DMS153 treated with DMSO at 0.1 percent for 48 hours (cell line): ENCODE measurements at regions not wholly inside any gene's neighbourhood (a gene's known extent, or its start where the extent isn't known, plus 50 kb on each side); places are given as distances from the start of the nearest gene placed in this dataset.
"Not testable (repeated sequence)": the region's sequence is repeated elsewhere in the genome, so short reads cannot be mapped to it uniquely, and the experiment has no call there.

Source experiments
- DNase-seq: peaks from one replicate; lab custom pipeline; 2025; ENCODE audit not compliant: unreplicated experiment; lab: John Stamatoyannopoulos, UW

DNA sequence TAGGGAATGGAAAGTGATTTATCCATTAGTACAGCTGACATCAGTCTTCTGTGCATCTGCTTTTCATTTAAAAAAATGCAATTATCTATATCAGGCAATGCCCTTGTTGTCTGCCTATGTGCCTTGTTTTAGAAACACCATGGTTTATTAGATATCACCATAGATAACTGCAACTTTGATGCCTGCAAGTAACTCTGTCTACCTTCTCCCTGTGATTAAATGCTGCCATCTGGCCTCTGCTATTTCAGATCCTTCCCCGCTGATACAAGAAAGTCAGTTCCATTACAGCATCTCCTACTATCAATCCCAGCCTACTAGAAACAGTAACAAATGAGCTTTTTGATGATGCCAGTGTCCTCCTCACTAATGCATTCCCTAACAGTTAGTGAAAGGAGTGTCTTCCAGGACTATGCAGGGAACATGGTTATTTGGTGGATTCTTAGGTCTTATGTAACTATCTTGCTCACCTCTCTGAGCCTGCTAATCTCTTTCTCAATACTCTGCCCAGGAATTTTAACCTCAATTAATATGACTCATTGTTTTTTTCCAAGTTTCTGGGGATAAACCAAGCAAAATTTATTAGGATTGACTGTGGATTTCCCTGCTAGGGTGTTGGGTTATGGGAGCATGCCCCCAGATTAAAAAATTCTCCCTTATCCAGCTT, 444.9 kb downstream of the RAPGEF2 start:
- no peak for DNase-seq

DNA sequence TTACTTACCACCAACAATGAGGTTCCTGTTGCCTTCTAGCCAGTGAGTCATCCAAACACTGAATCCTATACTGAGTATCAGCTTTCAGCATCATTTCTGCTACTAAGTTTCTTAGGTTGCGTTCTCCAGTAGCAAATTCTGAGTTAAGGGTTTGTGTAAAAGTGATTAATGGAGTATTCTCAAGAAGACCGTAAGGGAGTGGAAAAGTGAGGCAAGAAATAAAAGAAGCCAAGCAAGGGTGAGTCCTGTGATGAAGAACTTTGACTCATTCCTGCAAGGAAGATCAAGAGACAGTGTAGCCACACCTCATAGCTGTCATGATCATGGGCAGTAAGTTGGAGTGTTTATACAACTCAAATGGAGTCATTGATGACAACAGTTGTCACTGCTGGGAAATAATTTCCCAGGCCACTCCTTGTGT, 446.2 kb downstream of the RAPGEF2 start:
- no peak for DNase-seq

- no peak for DNase-seq
Observed at GRCh38 chr4:159551281-159551680, 448.4 kb downstream of the RAPGEF2 start.

DNA sequence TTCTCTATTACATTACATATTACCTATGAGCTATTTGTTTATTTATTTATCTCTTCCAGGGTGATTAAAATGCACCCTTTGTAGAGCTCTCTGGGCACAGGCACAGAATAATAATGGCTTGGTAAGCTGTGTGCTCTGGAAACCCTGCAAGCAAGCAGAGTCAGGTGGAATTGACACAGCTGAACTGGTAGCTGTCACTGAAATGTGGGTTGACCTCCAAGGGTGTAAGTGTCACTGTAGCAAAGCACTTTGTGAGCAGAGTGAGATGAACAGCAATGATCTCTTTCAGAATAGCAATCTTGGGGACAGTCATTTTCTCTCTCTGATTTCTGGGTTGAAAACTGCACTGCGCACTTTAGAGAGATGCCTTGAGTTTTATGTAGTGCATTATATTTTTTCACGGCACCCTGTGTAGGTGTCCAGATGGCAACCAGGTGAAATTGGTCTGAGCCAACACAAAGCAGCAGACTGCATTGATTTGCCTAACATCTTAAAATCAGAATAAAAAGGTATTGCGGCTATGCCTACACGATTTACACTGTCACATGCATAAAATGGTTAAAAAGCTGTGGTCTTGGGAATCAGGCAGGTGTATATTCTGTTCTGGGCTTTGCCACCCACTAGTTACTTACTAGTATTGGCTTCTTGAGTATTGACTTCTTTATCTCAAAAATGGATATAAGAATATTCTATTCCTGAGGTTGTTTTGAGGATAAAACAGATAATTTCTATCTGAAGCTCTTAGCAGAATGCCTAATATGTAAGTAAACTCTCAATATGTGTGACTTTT, 450.3 kb downstream of the RAPGEF2 start:
- no peak for DNase-seq

DNA sequence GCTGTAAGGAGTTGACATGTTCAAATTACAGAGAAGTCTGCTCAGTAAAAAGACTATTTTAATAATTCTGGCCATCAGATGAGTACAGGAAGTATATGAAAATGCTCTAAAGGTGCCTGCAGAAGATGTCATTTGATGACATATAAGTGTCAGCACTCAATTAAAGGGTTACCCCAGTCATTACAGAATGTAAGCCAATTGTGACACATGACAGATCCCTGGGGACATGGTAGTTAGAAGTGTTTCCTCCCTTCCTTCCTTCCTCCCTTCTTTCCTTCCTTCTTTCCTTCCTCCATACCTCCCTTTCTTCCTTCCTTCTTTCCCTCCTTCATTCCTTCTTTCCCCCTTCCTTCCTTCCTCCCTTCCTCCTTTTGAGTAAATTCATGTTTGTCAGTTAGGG, 453.0 kb downstream of the RAPGEF2 start:
- DNase-seq: no peak

- no peak for DNase-seq
Observed at GRCh38 chr4:159562366-159562765, 459.5 kb downstream of the RAPGEF2 start.

GRCh38 chr4:159563257-159563656, 460.4 kb downstream of the RAPGEF2 start:
- no peak for DNase-seq

- DNase-seq: no peak
Observed at GRCh38 chr4:159564615-159565014, 461.7 kb downstream of the RAPGEF2 start.

GRCh38 chr4:159566786-159567185, 463.9 kb downstream of the RAPGEF2 start:
- DNase-seq: no peak

- DNase-seq: no peak
Observed at GRCh38 chr4:159577241-159577640, 474.4 kb downstream of the RAPGEF2 start.

- no peak for DNase-seq
Observed at GRCh38 chr4:159582685-159583084, 479.8 kb downstream of the RAPGEF2 start.

GRCh38 chr4:159592898-159593556, 490.1 kb downstream of the RAPGEF2 start:
- DNase-seq: no peak

DNA sequence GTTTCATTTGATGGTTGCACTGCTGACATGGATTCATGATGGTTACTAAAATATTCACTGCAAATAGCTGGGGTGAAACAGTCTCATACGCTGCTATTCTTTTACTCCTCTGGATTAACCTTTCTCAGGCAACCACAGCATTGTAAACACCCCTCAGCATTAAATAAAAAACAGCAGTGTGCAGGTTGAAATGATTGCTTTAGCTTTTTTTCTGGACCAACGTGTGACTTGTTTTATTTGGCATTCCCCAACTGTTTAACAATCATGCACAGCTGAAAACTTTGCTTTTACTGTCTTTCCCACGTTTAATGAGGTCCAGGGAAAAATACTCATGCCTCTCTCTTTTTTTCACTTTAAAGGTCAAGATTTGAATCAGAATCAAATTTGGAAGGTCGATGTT, 490.8 kb downstream of the RAPGEF2 start:
- no peak for DNase-seq

- DNase-seq: no peak
Observed at GRCh38 chr4:159594576-159594975, 491.7 kb downstream of the RAPGEF2 start.

- DNase-seq: not testable (repeated sequence)
Observed at GRCh38 chr4:159595101-159595500, 492.2 kb downstream of the RAPGEF2 start.

- DNase-seq: no peak
Observed at GRCh38 chr4:159598602-159599001, 495.7 kb downstream of the RAPGEF2 start.

DNA sequence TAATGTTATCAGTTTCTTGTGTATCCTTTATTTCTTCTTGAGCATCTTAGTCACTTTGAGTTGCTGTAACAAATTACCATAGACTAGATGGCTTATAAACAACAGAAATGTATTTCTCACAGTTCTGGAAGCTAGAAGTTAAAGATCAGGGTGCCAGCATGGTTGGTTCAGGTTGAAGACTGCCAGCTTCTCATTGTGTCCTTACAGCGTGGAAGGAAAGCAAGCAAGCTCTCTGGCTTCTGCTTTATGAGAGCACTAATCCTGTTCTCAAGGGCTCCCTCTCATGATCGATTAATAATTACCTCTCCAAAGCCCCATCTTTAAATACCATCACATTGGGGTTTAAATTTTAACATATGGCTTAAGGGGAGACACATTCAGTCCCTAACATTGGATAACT, 497.2 kb downstream of the RAPGEF2 start:
- DNase-seq: no peak

GRCh38 chr4:159604781-159605180, 501.9 kb downstream of the RAPGEF2 start:
- no peak for DNase-seq

DNA sequence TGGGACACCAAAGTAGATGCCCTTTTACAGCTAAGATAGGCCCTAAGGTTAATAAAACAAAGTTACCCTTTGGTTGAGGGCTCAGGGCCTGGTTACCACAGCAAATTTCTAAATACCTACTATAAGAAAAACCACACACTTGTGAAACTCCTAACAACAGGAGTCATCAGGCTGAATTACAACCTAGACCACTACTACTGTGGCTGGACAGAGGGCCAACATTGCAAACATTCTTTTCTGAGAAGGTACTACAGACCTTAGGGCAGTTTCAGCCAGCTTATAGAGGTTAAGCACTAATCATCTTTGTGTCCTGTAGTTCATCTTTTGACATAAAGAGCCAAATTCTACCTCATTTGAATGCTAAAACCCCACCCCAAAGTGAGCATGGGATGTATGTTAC, 504.0 kb downstream of the RAPGEF2 start:
- no peak for DNase-seq

- no peak for DNase-seq
Observed at GRCh38 chr4:159607809-159608208, 504.9 kb downstream of the RAPGEF2 start.

- DNase-seq: no peak
Observed at GRCh38 chr4:159608436-159608835, 505.6 kb downstream of the RAPGEF2 start.

DNA sequence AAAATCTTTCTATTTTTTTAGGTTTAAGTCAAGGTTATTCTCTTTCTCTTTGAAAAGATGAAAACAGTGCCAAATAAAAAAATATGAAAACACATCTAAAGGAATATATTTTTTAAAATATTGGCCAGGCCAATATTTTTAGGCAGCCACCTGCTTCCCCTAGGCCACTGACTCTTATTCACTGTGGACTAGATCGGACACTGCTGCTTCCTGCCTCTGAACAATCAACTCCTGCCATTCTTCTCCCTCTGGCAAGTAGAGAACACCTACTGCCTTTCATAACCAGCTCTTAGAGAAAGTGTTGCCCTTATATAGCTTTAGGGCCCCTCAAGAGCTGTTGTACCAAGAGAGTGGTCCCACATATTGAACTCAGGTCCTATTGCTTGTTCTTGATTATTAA, 529.2 kb downstream of the RAPGEF2 start:
- DNase-seq: no peak
